HCT116 (cell line): ENCODE measurements at regions not wholly inside any gene's neighbourhood (a gene's known extent, or its start where the extent isn't known, plus 50 kb on each side); places are given as distances from the start of the nearest gene placed in this dataset.

Source experiments
- CEBPB ChIP-seq: IDR thresholded peaks from 2 replicates; pipeline ENCODE4 v1.6.1; 2012; ENCODE audit warnings: low read depth
- CTCF ChIP-seq, 3 experiments: fragments of 200-600 bp in 1 of 3; sonication (generic) in 1 of 3; IDR thresholded peaks in 2 of 3; conservative IDR thresholded peaks in 1 of 3; 2 replicates each; pipeline ENCODE4 v1.5.1; 2012 to 2017; ENCODE audit warnings: low read depth in 2 of 3, low read length in 2 of 3, antibody characterized with exemption in 1 of 3, borderline replicate concordance in 1 of 3, control low read depth in 1 of 3, mild to moderate bottlenecking in 1 of 3, mixed read lengths in 1 of 3, mixed run types in 1 of 3, moderate library complexity in 1 of 3; ENCODE audit not compliant: insufficient read depth in 1 of 3
- EZH2 ChIP-seq: fragments of 200-600 bp; sonication (generic); IDR thresholded peaks from 2 replicates; pipeline ENCODE4 v1.6.1; 2017; ENCODE audit warnings: antibody characterized with exemption, mixed run types
- JUND ChIP-seq: IDR thresholded peaks from 2 replicates; pipeline ENCODE4 v1.6.1; 2012
- YY1 ChIP-seq: IDR thresholded peaks from 2 replicates; pipeline ENCODE4 v1.6.1; 2011; ENCODE audit warnings: low read length, low read depth, moderate library complexity, mild to moderate bottlenecking; ENCODE audit not compliant: insufficient replicate concordance; ENCODE audit errors: extremely low read depth
- ZNF274 ChIP-seq: fragments of 200-500 bp; sonication (Bioruptor generic); IDR thresholded peaks from 2 replicates; pipeline ENCODE4 v1.6.1; 2014; ENCODE audit warnings: mild to moderate bottlenecking, low read depth, low read length, inconsistent platforms

GRCh38 chr5:53166183-53166495 lies 56.6 kb upstream of the MOCS2 start:
- TF ChIP-seq CTCF (IDR thresholded peaks at IDR 0.05 in 2 of 3, conservative IDR thresholded peaks at IDR 0.05 in 1 of 3; ENCODE audit: borderline replicate concordance in 1 of 3, insufficient read depth in 1 of 3, low read depth in 2 of 3, low read length in 2 of 3) (no peak), ZNF274 (no peak), JUND (no peak), EZH2 (no peak), YY1 (no peak), CEBPB (no peak)
